ENCODE measurements at regions not wholly inside any gene's neighbourhood (a gene's known extent, or its start where the extent isn't known, plus 50 kb on each side); places are given as distances from the start of the nearest gene placed in this dataset.
"Not testable (repeated sequence)": the region's sequence is repeated elsewhere in the genome, so short reads cannot be mapped to it uniquely, and the experiment has no call there.

- H3K36me3 ChIP-seq (ENCODE audit: insufficient read depth, low read length); H3K27me3 ChIP-seq (ENCODE audit: insufficient read depth, low read length, poor library complexity); DNase-seq; H3K9ac ChIP-seq (ENCODE audit: low read depth, low read length); ATAC-seq (ENCODE audit: insufficient read depth, low read depth); H3K4me3 ChIP-seq (ENCODE audit: low read depth in 1 of 2, low read length in 2 of 2); H2AFZ ChIP-seq (ENCODE audit: low read depth, low read length); H3K4me2 ChIP-seq (ENCODE audit: insufficient read depth, low read length); H3K4me1 ChIP-seq (ENCODE audit: insufficient read depth, low read length); H3K9me3 ChIP-seq (ENCODE audit: insufficient read depth, low read length, severe bottlenecking); H3K79me2 ChIP-seq (ENCODE audit: insufficient read depth, low read length); H3K27ac ChIP-seq (ENCODE audit: low read length); H4K20me1 ChIP-seq (ENCODE audit: insufficient read depth, low read length): not testable (repeated sequence)
Measured at GRCh38 chrY:3120716-3121115, 185.5 kb downstream of the ZFY start.

- H3K27me3 ChIP-seq (ENCODE audit: insufficient read depth, low read length, poor library complexity); H4K20me1 ChIP-seq (ENCODE audit: insufficient read depth, low read length); H3K27ac ChIP-seq (ENCODE audit: low read length); H3K79me2 ChIP-seq (ENCODE audit: insufficient read depth, low read length); H3K4me3 ChIP-seq (ENCODE audit: low read depth in 1 of 2, low read length in 2 of 2); H3K4me2 ChIP-seq (ENCODE audit: insufficient read depth, low read length); H3K36me3 ChIP-seq (ENCODE audit: insufficient read depth, low read length); H3K9me3 ChIP-seq (ENCODE audit: insufficient read depth, low read length, severe bottlenecking); H3K4me1 ChIP-seq (ENCODE audit: insufficient read depth, low read length); H2AFZ ChIP-seq (ENCODE audit: low read depth, low read length); H3K9ac ChIP-seq (ENCODE audit: low read depth, low read length); ATAC-seq (ENCODE audit: insufficient read depth, low read depth): not testable (repeated sequence)
- peak; percentile 5 for DNase-seq
Measured at GRCh38 chrY:3123482-3123881, 188.3 kb downstream of the ZFY start.

DNA sequence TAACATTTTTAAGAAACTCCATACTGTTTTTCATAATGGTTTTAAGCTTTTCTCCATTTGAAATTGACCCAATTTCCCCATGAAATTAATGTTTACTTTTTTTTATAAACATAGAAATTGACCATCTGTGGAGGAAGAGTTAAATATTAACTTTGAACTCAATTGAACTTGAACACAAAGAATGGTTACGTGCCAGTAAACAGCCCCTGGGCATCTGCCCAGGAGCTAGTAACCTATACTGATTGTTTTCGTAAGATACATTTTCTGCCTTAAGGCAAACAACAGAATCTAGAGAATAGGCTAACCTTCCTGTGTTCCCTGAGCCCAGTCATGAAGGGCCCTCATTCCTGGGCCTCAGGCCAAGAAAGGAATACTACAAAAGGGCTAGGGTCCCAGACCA is 235.9 kb downstream of the ZFY start:
- not testable (repeated sequence) for H3K4me1 ChIP-seq (ENCODE audit: insufficient read depth, low read length); H3K79me2 ChIP-seq (ENCODE audit: insufficient read depth, low read length); ATAC-seq (ENCODE audit: insufficient read depth, low read depth); H3K27ac ChIP-seq (ENCODE audit: low read length); H3K4me3 ChIP-seq (ENCODE audit: low read depth in 1 of 2, low read length in 2 of 2); H3K4me2 ChIP-seq (ENCODE audit: insufficient read depth, low read length); H3K9me3 ChIP-seq (ENCODE audit: insufficient read depth, low read length, severe bottlenecking); H3K27me3 ChIP-seq (ENCODE audit: insufficient read depth, low read length, poor library complexity); H2AFZ ChIP-seq (ENCODE audit: low read depth, low read length); H3K9ac ChIP-seq (ENCODE audit: low read depth, low read length); H3K36me3 ChIP-seq (ENCODE audit: insufficient read depth, low read length); DNase-seq; H4K20me1 ChIP-seq (ENCODE audit: insufficient read depth, low read length)

- H3K27ac ChIP-seq (ENCODE audit: low read length); H3K9me3 ChIP-seq (ENCODE audit: insufficient read depth, low read length, severe bottlenecking); H3K36me3 ChIP-seq (ENCODE audit: insufficient read depth, low read length); H3K79me2 ChIP-seq (ENCODE audit: insufficient read depth, low read length); H3K27me3 ChIP-seq (ENCODE audit: insufficient read depth, low read length, poor library complexity); H2AFZ ChIP-seq (ENCODE audit: low read depth, low read length); H3K4me1 ChIP-seq (ENCODE audit: insufficient read depth, low read length); ATAC-seq (ENCODE audit: insufficient read depth, low read depth); H3K4me2 ChIP-seq (ENCODE audit: insufficient read depth, low read length); H4K20me1 ChIP-seq (ENCODE audit: insufficient read depth, low read length); H3K4me3 ChIP-seq (ENCODE audit: low read depth in 1 of 2, low read length in 2 of 2); DNase-seq; H3K9ac ChIP-seq (ENCODE audit: low read depth, low read length): not testable (repeated sequence)
Measured at GRCh38 chrY:3195035-3195434, 259.9 kb downstream of the ZFY start.

GRCh38 chrY:3202287-3202686 is 267.1 kb downstream of the ZFY start:
- H3K27me3 ChIP-seq (ENCODE audit: insufficient read depth, low read length, poor library complexity); ATAC-seq (ENCODE audit: insufficient read depth, low read depth); H3K9ac ChIP-seq (ENCODE audit: low read depth, low read length); H2AFZ ChIP-seq (ENCODE audit: low read depth, low read length); H3K27ac ChIP-seq (ENCODE audit: low read length); H3K36me3 ChIP-seq (ENCODE audit: insufficient read depth, low read length); DNase-seq; H3K4me2 ChIP-seq (ENCODE audit: insufficient read depth, low read length); H4K20me1 ChIP-seq (ENCODE audit: insufficient read depth, low read length); H3K4me3 ChIP-seq (ENCODE audit: low read depth in 1 of 2, low read length in 2 of 2); H3K9me3 ChIP-seq (ENCODE audit: insufficient read depth, low read length, severe bottlenecking); H3K4me1 ChIP-seq (ENCODE audit: insufficient read depth, low read length); H3K79me2 ChIP-seq (ENCODE audit: insufficient read depth, low read length): not testable (repeated sequence)

GRCh38 chrY:3206733-3207132 is 271.6 kb downstream of the ZFY start:
- H2AFZ ChIP-seq (ENCODE audit: low read depth, low read length); H3K27me3 ChIP-seq (ENCODE audit: insufficient read depth, low read length, poor library complexity); H3K27ac ChIP-seq (ENCODE audit: low read length); H3K36me3 ChIP-seq (ENCODE audit: insufficient read depth, low read length); H3K79me2 ChIP-seq (ENCODE audit: insufficient read depth, low read length); H3K4me2 ChIP-seq (ENCODE audit: insufficient read depth, low read length); H3K9ac ChIP-seq (ENCODE audit: low read depth, low read length); H3K9me3 ChIP-seq (ENCODE audit: insufficient read depth, low read length, severe bottlenecking); H4K20me1 ChIP-seq (ENCODE audit: insufficient read depth, low read length); H3K4me3 ChIP-seq (ENCODE audit: low read depth in 1 of 2, low read length in 2 of 2); H3K4me1 ChIP-seq (ENCODE audit: insufficient read depth, low read length): not testable (repeated sequence)
- peak; percentile 45; the same call in 1 of the 3 replicates for ATAC-seq (ENCODE audit: insufficient read depth, low read depth)
- peak; percentile 4 for DNase-seq

GRCh38 chrY:3213183-3213582 is 278.0 kb downstream of the ZFY start:
- DNase-seq (peak; percentile 77), ATAC-seq (ENCODE audit: insufficient read depth, low read depth) (peak; percentile 94)
- H3K9ac ChIP-seq (ENCODE audit: low read depth, low read length); H4K20me1 ChIP-seq (ENCODE audit: insufficient read depth, low read length); H3K27me3 ChIP-seq (ENCODE audit: insufficient read depth, low read length, poor library complexity); H2AFZ ChIP-seq (ENCODE audit: low read depth, low read length); H3K9me3 ChIP-seq (ENCODE audit: insufficient read depth, low read length, severe bottlenecking); H3K36me3 ChIP-seq (ENCODE audit: insufficient read depth, low read length); H3K4me3 ChIP-seq (ENCODE audit: low read depth in 1 of 2, low read length in 2 of 2): not testable (repeated sequence)
- Histone ChIP-seq H3K4me2 (ENCODE audit: insufficient read depth, low read length) (peak overlapping the region; percentile 42; the same call in 1 of the 2 replicates), H3K79me2 (ENCODE audit: insufficient read depth, low read length) (peaks cover 19% of the 10 kb centered on the region), H3K4me1 (ENCODE audit: insufficient read depth, low read length) (peaks cover 46% of the 10 kb centered on the region), H3K27ac (ENCODE audit: low read length) (peak overlapping the region; percentile 81)

DNA sequence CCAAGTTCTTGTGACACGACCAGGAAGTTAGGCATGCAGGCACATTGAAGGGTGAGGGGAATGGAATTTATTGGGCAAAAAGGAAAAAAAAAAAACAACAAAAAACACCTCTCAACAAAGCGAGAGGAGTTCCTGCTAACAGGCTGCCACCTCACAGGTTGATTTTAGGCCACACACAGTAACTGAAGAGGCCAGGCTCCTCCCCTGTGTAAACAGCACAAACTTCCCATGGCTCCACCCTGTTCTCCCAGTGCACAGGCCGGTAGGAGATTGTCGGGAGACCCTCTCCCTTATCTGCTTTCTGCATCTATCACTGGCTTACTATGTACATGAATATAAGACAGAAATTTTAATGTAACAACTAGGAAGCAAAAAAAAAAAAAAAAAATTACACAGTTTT is 283.0 kb downstream of the ZFY start:
- peak overlapping the region; percentile 77 for H3K27ac ChIP-seq (ENCODE audit: low read length)
- H3K36me3 ChIP-seq (ENCODE audit: insufficient read depth, low read length); H3K27me3 ChIP-seq (ENCODE audit: insufficient read depth, low read length, poor library complexity); H2AFZ ChIP-seq (ENCODE audit: low read depth, low read length); H4K20me1 ChIP-seq (ENCODE audit: insufficient read depth, low read length); DNase-seq; H3K9me3 ChIP-seq (ENCODE audit: insufficient read depth, low read length, severe bottlenecking): not testable (repeated sequence)
- H3K4me1 ChIP-seq (ENCODE audit: insufficient read depth, low read length) = peaks cover 26% of the 10 kb centered on the region
- ATAC-seq (ENCODE audit: insufficient read depth, low read depth) = peak; percentile 71
- peaks cover 12% of the 10 kb centered on the region for H3K79me2 ChIP-seq (ENCODE audit: insufficient read depth, low read length)
- H3K4me2 ChIP-seq (ENCODE audit: insufficient read depth, low read length) = peak overlapping the region; percentile 58; the same call in 1 of the 2 replicates
- H3K9ac ChIP-seq (ENCODE audit: low read depth, low read length) = peak overlapping the region; percentile 53
- peak overlapping the region in 1 of 2 experiments; percentile 57; a peak in 1 of 4 replicates for H3K4me3 ChIP-seq (ENCODE audit: low read depth in 1 of 2, low read length in 2 of 2)
